IPS-NIHi7 (cell line): ENCODE measurements at regions not wholly inside any gene's neighbourhood (a gene's known extent, or its start where the extent isn't known, plus 50 kb on each side); places are given as distances from the start of the nearest gene placed in this dataset.

Experiments used
- DNase-seq: peaks from one replicate; pipeline ENCODE4 v3.0.0; 2012; ENCODE audit warnings: mixed read lengths; ENCODE audit errors: extremely low spot score

- no peak for DNase-seq
These were observed 332.7 kb downstream of the CBLN1 start for GRCh38 chr16:48948911-48949310.

GRCh38 chr16:48947371-48947713, 334.3 kb downstream of the CBLN1 start:
- DNase-seq = no peak

DNA sequence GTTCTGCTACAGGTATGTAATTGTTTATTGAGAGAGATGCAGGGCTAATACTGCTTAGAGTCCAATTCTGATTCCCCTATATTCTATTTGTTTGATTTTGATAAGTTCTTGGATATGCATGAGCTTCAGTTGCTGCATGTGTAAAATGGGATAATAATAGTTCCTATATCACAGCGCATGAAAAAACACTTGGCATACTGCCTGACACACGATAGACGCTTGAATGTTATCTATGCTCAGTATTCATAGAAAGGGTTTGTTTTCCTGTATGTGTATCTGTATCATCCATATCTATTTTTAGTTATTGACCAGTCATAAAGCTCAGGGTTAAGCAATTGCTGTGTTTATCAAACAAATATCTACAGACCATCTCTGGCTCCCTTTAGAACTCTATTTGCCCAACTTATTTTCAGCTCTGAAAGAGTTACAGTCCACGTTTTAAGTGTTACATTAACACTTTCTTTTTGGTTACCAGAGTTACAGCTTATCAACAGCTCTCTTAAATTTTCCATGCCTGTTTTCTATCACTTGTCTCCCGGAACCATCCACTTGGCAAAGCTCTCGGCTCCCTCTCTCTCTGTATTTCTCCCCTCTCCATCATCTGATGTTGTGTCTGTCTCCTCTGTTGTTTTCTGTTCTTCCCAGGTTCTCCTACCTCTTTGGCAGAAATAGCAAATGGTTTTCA, 334.8 kb downstream of the CBLN1 start:
- DNase-seq = no peak

- no peak for DNase-seq
These were observed 333.0 kb upstream of the N4BP1 start for GRCh38 chr16:48942996-48943395.

- DNase-seq = no peak
These were observed 326.8 kb upstream of the N4BP1 start for GRCh38 chr16:48936811-48937210.

DNA sequence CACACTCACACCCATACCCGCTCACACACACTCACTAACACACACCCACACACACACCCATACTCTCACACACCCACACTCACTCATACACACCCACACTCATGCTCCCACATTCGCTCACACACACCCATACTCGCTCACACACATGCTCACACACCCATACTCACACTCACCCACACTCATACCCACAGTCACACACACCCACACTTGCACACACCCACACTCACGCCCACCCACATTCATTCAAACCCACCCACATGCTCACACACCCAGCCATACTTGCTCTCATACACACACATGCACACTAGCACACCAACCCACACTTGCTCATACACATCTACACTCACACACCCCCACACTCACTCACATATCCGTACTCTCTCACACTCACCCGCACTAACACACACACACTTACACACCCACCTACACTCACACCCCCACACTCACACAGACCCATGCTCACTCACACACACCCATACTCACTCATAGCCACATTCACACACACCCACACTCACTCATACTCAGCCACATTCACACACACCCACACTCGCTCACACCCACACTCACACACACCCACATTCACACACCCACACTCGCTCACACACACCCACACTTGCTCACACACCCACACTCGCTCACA, 322.4 kb upstream of the N4BP1 start:
- DNase-seq = no peak

GRCh38 chr16:48930951-48931553, 321.1 kb upstream of the N4BP1 start:
- DNase-seq = no peak

DNA sequence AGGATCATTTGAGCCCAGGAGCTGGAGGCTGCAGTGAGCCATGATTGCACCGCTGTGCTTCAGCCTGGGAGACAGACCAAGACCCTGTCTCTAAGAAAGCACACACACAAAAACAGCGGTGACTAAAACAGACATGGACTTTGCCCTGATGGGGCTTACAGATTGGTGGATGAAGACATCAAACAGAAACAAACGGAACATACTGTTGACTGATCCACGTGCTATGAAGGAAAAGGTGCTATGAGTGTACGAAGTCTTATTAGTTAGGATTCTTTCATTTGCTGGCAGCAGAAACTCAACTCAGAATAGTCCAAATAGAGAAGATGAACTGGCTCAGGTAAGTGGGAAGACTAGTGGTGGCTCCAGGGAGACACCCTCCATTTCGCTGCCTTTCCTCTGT, 309.8 kb upstream of the N4BP1 start:
- DNase-seq = no peak

- DNase-seq = peak; percentile 29
These were observed 308.7 kb upstream of the N4BP1 start for GRCh38 chr16:48918520-48919258.

GRCh38 chr16:48916566-48916965, 306.6 kb upstream of the N4BP1 start:
- no peak for DNase-seq

DNA sequence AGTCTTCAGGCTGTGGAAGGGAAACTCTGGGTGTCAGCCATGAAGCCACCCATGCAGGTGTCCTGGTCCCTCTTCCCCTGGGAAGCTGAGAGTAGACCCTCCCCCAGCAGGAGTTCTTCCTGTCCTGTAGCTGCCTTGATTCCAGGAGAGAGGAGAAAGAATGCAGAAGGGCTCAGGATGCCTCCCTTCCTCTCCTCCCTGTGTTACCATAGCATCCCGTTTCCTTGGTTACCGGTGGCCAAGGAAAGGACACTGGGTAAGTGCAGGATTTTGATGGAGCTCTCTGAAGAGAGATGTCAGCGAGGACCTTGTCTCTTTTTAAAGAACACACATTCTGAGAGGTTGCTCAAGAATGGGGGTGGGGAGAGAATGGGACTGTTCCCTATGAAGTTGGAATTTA, 304.1 kb upstream of the N4BP1 start:
- peak; percentile 25 for DNase-seq

DNA sequence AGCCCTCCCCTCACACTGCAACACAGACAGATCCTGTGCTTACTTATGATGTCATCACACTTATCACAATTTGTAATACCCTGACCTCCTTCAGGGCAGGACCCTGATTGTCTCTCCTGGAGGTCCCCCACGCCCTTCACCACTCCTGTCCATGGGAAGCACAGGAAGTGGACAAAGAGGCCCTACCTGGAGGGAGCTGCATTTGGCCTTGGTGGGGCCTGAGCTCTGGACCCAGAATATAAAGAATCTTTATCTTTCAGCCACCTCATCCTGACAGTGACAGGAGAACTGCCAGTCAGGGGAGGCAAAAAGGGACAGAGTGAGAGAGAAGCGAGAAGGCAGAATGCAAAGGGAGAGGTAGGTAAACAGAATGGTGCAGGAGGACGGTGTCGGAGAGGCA, 303.4 kb upstream of the N4BP1 start:
- DNase-seq = no peak

GRCh38 chr16:48912360-48912759, 302.4 kb upstream of the N4BP1 start:
- peak; percentile 24 for DNase-seq

GRCh38 chr16:48911700-48912099, 301.7 kb upstream of the N4BP1 start:
- peak; percentile 45 for DNase-seq

GRCh38 chr16:48910214-48910613, 300.2 kb upstream of the N4BP1 start:
- no peak for DNase-seq

GRCh38 chr16:48909231-48909630, 299.3 kb upstream of the N4BP1 start:
- no peak for DNase-seq

DNA sequence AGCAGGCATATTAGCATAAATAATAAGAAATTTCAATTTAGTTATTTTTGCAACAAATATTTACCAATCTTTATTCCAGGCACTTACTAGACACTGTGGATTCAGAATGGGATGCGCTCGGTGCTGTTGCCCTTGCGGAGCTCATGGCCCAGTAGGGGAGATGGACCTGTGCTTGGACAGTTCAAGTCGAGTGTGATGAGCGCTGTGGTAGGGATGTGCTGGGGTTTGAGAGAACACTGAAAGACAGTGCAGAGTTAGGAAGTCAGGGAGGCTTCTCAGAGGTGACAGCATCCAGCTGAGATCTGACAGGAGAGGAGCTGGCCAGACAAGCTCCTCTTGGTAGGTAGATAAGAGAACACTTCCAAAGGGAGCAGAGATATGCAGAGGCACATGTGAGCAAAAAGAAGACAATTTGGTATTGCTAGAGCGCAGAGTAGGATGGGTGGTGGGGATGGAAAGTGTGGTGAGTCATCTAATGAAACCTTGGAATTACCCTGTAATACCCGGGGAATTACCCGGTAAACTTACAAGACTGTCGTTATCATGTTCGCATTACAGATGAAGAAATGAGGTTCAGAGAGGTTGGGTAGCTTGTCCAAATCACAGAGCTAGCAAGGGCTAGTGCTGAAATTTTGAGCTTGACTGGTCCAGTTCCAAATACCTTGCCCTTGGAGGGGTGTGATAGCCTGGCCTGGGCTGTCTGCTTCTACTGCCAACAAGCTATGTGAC, 298.1 kb upstream of the N4BP1 start:
- DNase-seq = no peak

DNA sequence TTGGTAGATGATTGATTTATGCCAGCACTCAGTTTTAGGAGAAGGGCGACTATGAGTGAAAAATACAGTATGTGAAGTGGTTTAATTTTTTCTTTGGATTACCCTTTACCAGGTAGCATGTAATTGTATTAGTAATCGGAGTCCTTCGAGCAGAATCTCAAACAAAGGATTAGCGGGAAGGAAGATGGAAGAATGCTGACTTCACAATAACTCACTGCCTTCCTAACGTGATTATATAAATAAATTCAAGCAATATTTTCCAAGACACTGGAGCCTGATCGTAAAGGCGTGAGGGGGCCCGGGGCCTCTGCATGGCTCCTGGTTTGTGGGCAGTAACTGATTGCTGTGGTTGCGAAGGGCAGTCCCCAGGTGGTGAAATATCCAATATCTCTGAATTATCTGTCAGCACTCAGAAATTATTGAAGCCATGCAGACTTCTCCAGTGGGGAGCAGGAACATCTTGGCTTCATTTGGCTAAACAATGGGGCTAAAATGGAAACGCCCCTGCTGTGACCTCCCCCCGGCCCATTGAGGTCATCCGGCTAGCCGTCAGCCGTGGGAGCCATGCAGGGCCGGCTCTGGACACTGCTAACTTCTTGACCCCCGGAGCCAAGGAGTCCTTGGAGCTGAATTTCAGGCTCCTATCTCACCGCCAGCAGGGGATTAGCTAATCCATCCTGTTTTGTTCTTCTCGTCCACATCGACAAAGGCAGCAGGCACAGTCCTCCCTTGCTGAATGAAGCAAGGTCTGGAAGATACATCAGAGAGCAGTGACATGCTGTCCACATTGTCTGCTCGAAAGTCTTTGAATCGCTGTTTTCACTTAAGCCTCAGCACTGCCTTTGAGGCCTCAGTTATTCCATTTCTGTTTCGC, 295.9 kb upstream of the N4BP1 start:
- DNase-seq = no peak

GRCh38 chr16:48904333-48904732, 294.4 kb upstream of the N4BP1 start:
- no peak for DNase-seq

DNA sequence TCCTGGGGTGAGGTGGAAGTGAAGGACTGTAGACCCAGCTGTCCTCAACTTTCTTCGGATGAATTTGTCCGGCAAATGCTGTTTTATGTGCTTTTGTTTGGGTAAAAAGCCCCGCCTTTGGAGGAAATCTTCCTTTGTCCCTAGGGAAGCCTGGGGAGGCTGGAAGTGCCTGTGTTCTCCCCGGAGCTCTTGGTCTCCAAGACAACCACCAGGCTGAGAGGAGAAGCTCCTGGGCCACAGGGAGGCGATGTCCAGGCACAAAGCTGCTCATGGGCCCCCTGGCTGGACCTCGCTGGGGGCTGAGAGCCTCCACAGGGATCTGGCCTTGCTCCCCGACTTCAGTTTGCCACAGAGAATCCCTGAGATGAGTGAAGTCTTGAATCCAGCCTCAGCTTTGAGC, 293.1 kb upstream of the N4BP1 start:
- peak; percentile 52 for DNase-seq
